ENCODE measurements at regions not wholly inside any gene's neighbourhood (a gene's known extent, or its start where the extent isn't known, plus 50 kb on each side); places are given as distances from the start of the nearest gene placed in this dataset.

- Histone ChIP-seq H3K27me3 (ENCODE audit: control insufficient read depth, insufficient read depth, low read length) (no peaks in the 10 kb centered on the region), H3K4me3 (replicated peaks in 1 of 4; ENCODE audit: control extremely low read depth in 1 of 4, insufficient read depth in 1 of 4, low read depth in 3 of 4, low read length in 4 of 4) (no peak overlapping the region), H3K79me2 (ENCODE audit: control insufficient read depth, insufficient read depth, low read length) (no peaks in the 10 kb centered on the region), H3K4me2 (ENCODE audit: extremely low read depth, insufficient read depth, low read length) (no peak overlapping the region), H3K36me3 (ENCODE audit: control insufficient read depth, insufficient read depth, low read length) (no peaks in the 10 kb centered on the region), H3K4me1 (ENCODE audit: control insufficient read depth, extremely low read depth, insufficient read depth, low read length) (no peaks in the 10 kb centered on the region), H2AFZ (ENCODE audit: low read length) (no peak overlapping the region), H4K20me1 (ENCODE audit: control insufficient read depth, extremely low read depth, insufficient read depth, low read length) (no peaks in the 10 kb centered on the region), H3K9me3 (ENCODE audit: control insufficient read depth, insufficient read depth, low read depth, low read length) (no peaks in the 10 kb centered on the region), H3K9ac (ENCODE audit: insufficient read depth, low read length) (no peak overlapping the region), H3K27ac (ENCODE audit: insufficient read depth, low read length) (no peak overlapping the region)
- TF ChIP-seq, protein P1, sequence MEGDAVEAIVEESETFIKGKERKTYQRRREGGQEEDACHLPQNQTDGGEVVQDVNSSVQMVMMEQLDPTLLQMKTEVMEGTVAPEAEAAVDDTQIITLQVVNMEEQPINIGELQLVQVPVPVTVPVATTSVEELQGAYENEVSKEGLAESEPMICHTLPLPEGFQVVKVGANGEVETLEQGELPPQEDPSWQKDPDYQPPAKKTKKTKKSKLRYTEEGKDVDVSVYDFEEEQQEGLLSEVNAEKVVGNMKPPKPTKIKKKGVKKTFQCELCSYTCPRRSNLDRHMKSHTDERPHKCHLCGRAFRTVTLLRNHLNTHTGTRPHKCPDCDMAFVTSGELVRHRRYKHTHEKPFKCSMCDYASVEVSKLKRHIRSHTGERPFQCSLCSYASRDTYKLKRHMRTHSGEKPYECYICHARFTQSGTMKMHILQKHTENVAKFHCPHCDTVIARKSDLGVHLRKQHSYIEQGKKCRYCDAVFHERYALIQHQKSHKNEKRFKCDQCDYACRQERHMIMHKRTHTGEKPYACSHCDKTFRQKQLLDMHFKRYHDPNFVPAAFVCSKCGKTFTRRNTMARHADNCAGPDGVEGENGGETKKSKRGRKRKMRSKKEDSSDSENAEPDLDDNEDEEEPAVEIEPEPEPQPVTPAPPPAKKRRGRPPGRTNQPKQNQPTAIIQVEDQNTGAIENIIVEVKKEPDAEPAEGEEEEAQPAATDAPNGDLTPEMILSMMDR (conservative IDR thresholded peaks at IDR 0.05 in 1 of 2, IDR thresholded peaks at IDR 0.05 in 1 of 2; ENCODE audit: low read depth in 1 of 2, low read length in 2 of 2), result no peak
- TF ChIP-seq EZH2 (IDR thresholded peaks at IDR 0.05; ENCODE audit: low read length, missing control alignments), result no peak
- no peak for DNase-seq (ENCODE audit: low read depth in 2 of 2)
Measured at GRCh38 chr16:74080311-74080710, 216.3 kb upstream of the PSMD7 start.

- no peak overlapping the region for H3K9ac ChIP-seq (ENCODE audit: insufficient read depth, low read length)
- H3K27me3 ChIP-seq (ENCODE audit: control insufficient read depth, insufficient read depth, low read length), result no peaks in the 10 kb centered on the region
- no peak overlapping the region for H3K4me3 ChIP-seq (replicated peaks in 1 of 4; ENCODE audit: control extremely low read depth in 1 of 4, insufficient read depth in 1 of 4, low read depth in 3 of 4, low read length in 4 of 4)
- no peaks in the 10 kb centered on the region for H4K20me1 ChIP-seq (ENCODE audit: control insufficient read depth, extremely low read depth, insufficient read depth, low read length)
- no peak for TF ChIP-seq EZH2 (IDR thresholded peaks at IDR 0.05; ENCODE audit: low read length, missing control alignments)
- TF ChIP-seq, protein P1 (conservative IDR thresholded peaks at IDR 0.05 in 1 of 2, IDR thresholded peaks at IDR 0.05 in 1 of 2; ENCODE audit: low read depth in 1 of 2, low read length in 2 of 2), result no peak
- H2AFZ ChIP-seq (ENCODE audit: low read length), result no peak overlapping the region
- H3K79me2 ChIP-seq (ENCODE audit: control insufficient read depth, insufficient read depth, low read length), result no peaks in the 10 kb centered on the region
- no peaks in the 10 kb centered on the region for H3K4me1 ChIP-seq (ENCODE audit: control insufficient read depth, extremely low read depth, insufficient read depth, low read length)
- H3K36me3 ChIP-seq (ENCODE audit: control insufficient read depth, insufficient read depth, low read length), result no peaks in the 10 kb centered on the region
- no peak for DNase-seq (ENCODE audit: low read depth in 2 of 2)
- H3K4me2 ChIP-seq (ENCODE audit: extremely low read depth, insufficient read depth, low read length), result no peak overlapping the region
- no peak overlapping the region for H3K27ac ChIP-seq (ENCODE audit: insufficient read depth, low read length)
- H3K9me3 ChIP-seq (ENCODE audit: control insufficient read depth, insufficient read depth, low read depth, low read length), result no peaks in the 10 kb centered on the region
Measured at GRCh38 chr16:74079232-74079586, 217.4 kb upstream of the PSMD7 start.

- Histone ChIP-seq H2AFZ (ENCODE audit: low read length) (no peak overlapping the region), H3K4me3 (replicated peaks in 1 of 4; ENCODE audit: control extremely low read depth in 1 of 4, insufficient read depth in 1 of 4, low read depth in 3 of 4, low read length in 4 of 4) (no peak overlapping the region), H3K79me2 (ENCODE audit: control insufficient read depth, insufficient read depth, low read length) (no peaks in the 10 kb centered on the region), H3K9me3 (ENCODE audit: control insufficient read depth, insufficient read depth, low read depth, low read length) (no peaks in the 10 kb centered on the region), H3K4me2 (ENCODE audit: extremely low read depth, insufficient read depth, low read length) (no peak overlapping the region), H3K36me3 (ENCODE audit: control insufficient read depth, insufficient read depth, low read length) (no peaks in the 10 kb centered on the region), H3K27ac (ENCODE audit: insufficient read depth, low read length) (no peak overlapping the region), H3K27me3 (ENCODE audit: control insufficient read depth, insufficient read depth, low read length) (no peaks in the 10 kb centered on the region), H3K4me1 (ENCODE audit: control insufficient read depth, extremely low read depth, insufficient read depth, low read length) (no peaks in the 10 kb centered on the region), H4K20me1 (ENCODE audit: control insufficient read depth, extremely low read depth, insufficient read depth, low read length) (no peaks in the 10 kb centered on the region), H3K9ac (ENCODE audit: insufficient read depth, low read length) (no peak overlapping the region)
- no peak for DNase-seq (ENCODE audit: low read depth in 2 of 2)
- TF ChIP-seq EZH2 (IDR thresholded peaks at IDR 0.05; ENCODE audit: low read length, missing control alignments), result no peak
- TF ChIP-seq, protein P1 (conservative IDR thresholded peaks at IDR 0.05 in 1 of 2, IDR thresholded peaks at IDR 0.05 in 1 of 2; ENCODE audit: low read depth in 1 of 2, low read length in 2 of 2), result no peak
Measured at GRCh38 chr16:74078511-74079231, 217.9 kb upstream of the PSMD7 start.

Measured in fibroblast of lung (primary cell).